NOMO-1 (cell line): ENCODE measurements at regions not wholly inside any gene's neighbourhood (a gene's known extent, or its start where the extent isn't known, plus 50 kb on each side); places are given as distances from the start of the nearest gene placed in this dataset.

Experiments
- DNase-seq, 2 experiments: peaks; one replicate each; lab custom pipeline; 2025; ENCODE audit not compliant: unreplicated experiment in 2 of 2; lab: John Stamatoyannopoulos, UW

DNA sequence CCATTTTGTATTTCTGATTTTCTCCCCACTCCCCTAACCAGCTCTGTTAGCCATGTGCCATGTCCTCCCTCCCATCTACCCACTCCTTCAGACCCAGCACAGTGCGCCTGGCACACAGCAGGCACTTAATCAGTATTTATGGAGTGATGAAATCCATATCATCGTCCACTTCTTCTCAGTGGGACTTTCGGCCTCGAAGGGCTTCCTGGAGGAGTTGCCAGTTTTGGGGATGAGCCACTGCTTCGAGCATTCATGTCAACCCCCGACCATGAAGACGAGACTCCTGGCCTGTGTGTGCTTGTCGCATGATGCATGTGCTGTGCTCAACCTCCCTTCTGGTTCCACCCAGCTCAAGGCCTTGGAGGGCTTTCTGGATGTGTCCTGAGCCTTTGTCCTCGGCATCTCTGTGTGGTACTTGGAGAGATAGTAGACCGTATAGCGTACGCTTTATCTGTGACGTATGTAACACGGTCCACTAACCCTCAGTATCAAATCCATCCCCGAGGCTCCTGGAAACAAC is 119.5 kb upstream of the RTL1 start:
- DNase-seq: no peak

DNA sequence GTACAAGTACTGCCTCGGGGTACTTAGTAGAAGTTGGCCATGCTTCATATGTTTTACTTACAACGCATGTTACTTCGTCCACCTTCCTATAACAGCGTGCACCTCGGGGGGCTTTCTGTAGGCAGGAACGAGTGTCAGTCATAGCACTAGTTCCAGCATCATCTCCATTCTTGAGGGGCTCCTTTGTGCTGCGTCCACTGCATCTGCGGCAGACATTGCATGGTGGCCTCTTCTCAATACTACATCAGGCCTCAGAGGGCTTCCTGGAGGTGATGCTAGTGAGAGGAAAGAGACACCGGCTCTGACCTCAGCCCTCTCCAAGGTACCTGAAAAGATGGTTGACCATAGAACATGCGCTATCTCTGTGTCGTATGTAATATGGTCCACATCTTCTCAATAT is 121.2 kb upstream of the RTL1 start:
- DNase-seq: no peak

DNA sequence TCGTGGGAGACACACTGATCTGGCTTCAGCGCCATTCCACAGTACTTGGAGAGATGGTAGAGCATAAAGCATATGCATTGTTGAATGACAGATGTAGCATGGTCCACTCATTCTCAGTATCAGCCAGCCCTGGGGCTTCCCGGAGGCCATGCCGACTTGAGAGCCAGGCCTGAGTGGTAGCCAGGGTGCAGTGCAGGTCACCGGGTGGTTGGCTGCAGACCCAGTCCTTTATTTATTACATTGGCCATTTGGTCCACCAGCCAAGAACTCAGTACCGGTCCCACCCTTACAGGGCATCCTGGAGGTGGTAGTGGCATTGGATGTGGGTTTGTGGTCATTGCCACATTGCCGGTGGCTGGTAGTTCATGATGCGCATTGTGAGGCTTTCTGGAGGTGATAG is 121.6 kb upstream of the RTL1 start:
- no peak for DNase-seq

DNA sequence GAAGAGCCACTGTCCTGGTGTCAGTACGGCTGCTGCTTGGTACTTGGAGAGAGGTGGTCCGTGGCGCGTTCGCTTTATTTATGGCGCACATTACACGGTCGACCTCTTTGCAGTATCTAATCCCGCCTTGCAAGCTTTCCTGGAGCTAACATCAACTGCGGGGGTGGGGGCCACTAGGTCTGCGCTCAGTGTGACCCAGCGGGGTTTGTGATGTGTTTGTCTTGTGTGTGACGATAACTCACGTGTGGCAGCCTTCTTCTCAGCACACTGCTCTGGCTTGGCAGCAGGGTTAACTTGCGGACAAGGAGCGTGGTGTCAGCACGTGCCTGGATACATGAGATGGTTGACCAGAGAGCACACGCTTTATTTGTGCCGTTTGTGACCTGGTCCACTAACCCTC is 122.2 kb upstream of the RTL1 start:
- no peak for DNase-seq

DNA sequence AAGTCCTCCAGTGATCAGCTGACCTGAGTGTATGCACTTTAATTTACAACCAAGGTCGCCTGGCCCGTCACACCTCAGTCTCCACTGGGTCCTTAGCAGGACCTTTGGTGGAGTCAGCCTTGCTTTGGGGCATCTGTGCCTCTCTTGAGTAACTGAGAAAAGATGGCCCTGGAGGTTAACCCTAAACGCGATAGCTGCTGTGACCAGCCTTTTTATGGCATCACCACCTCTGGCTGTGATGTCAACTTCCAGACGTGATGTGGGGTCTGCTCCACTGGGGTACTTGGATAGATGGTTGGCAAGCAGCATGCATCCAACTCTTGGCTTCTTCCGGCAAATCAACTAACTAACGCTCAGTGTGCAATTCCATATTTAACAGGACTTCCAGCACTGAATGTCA is 122.8 kb upstream of the RTL1 start:
- DNase-seq: no peak

DNA sequence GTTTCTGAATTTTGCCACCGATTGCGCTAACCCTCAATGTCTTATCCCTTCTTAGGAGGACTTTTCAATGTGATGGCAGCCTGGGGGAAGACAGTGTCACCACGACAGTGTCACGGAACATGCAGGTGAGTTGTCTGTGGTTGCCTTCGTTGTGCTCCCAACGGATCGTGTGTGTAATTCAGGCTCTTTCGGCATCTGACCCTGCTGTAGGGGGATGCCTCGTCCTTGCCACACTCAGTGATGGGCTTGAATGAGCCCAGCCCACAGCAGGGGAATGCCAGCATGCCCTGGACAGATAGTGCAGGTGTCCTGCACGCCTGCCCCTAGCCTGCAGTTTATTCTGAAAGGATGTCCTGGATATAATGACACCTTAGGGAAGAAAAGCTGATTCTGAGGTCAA is 123.8 kb upstream of the RTL1 start:
- DNase-seq: no peak

DNA sequence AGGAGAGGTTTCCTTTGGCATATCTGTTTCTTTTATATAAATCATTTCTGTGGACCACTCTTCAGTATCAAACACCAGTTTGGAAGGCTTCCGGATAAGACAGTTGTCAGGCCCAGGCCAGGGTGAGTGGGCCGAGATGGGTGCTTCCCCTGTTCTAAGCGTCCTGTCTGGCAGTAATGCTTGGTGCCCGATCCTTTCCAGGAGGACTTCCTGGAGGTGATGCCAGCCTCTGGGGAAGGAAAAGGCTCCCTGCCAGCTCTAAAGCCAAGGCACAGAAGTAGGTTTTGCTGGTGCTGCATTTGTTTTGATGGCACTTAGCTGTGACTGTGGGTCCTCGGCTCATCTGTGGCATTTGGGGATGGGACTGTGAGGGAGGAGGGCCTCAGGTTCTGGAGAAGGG is 124.4 kb upstream of the RTL1 start:
- no peak for DNase-seq

DNA sequence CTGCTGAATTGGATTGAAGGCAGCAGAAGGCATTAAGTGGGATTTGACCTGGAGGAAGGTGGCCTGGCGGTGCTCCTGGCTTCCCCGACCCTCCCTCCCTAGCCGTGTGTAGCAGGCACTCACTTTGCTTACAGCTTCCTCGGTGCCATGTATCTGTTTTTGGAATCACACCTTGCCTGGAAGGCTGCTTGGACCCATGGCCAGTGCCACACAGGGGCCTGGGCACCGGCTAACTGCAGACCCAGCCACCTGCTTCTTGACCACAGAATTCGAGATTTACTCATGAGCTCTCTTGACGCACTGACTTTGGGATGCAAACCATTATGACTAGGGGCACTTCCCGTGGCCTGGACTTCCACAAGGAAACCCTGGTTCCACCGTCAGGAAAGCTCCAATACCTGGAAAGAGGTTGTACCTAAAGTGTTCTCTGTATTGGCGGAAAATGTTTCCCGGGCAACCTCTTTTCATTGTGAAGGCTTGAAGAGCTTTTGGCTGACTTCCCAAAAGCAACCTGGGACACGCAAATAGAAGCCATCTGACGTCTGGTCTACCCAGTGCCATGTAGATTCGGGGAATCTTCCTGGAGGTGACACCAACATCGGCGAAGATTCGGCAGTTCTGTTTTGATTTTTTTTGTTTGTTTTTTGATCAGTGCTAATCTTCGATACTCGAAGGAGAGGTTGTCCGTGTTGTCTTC is 125.6 kb upstream of the RTL1 start:
- DNase-seq: no peak

DNA sequence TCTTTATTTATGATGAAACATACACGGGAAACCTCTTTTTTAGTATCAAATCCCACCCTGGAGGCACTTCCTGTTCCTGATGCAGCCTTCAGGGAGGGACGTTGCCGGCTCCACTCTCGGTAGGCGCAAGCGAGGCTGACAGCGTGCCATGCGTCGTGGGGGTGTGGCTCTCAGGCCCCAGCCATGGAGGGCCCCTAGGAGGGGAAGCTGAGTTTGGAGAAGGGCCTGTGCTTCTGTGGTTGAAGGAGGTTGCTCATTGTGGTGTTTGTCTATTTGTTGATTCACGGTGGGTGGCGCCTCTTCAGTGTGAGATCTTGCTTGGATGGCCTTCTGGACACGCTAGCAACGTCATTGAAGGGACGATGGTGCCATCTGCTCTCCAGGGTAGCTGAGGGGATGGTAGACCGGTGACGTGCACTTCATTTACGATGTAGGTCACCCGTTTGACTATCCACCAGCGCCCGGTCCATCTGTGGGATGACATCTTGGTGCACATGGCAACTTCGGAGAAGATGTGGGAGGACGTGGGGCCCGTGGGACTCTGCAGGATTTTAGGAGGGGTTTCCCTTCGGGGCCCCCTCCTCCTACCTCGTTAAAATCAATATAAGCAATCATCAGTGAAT is 126.3 kb upstream of the RTL1 start:
- no peak for DNase-seq

DNA sequence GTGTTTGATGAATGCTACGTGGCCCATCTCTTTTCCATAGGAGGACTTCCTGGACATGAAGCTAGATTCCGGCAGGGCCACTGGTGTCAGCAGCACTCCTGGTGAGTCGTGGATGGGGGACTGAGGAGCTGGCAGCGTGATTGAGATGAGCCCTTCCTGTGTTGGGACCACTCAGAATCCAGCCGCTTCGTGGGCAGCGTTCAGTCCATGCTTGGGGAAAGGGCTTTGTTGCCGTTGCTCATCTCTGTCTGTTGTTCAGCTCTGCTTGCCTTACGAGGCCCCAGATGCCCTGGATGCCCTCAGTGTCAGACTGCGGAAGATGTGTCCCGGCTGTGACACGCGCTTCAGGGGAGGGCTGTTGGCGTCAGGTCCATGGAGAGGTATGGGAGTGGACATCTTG is 127.1 kb upstream of the RTL1 start:
- DNase-seq: no peak

DNA sequence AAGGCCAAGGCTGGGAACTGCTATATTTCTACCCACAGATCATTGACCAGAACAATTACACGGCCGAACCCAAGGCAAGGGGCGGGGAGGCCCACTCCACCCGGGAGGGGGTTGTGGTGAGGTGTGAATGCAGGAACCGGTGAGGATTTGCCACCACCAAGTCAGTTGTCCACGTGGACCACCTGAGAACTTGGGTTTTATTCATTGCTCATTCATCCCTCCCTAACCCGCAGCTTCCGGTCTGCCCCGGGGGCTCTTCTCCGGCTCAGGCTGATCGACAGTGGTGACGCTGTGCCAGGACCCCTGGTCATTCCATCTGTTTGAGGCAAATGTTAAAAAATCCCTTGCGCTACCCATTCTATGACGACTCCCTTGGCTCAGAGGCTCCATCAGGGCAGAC is 127.7 kb upstream of the RTL1 start:
- no peak for DNase-seq

DNA sequence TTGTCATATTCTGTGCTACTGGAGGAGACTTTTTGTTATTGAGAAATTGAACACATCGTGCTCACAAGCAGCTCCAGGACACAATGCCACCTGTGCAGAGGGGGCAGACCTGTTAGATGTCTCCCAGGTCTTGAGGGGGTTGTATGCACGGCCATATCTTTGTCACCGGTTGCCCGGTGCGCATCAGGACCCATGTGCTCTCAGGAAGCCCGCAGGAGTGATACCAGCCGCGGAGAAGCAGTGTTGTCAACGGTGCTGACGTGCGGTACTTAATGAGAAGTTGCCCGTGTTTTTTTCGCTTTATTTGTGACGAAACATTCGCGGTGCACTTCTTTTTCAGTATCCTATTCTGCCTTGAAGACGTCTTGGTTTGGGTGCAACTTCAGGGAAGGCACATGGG is 128.2 kb upstream of the RTL1 start:
- DNase-seq: no peak

DNA sequence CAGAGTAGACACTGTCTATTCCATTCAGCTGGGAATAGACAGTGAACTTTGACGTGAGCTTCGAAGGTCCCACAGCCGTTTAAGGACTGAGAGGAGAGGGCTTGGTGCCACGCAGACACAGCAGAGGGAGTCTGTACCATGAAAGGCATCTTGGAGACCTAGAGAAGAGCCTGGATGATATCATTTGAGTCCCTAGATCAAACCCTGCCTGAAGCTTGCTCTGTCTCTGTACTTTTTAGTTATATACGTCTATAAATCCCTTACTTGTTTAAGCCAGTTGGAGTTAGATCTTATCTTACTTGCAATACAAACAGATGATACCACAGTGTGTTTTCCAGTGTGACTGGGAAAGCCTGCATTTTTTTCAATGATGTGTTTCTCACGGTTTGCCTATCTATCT is 128.9 kb upstream of the RTL1 start:
- no peak for DNase-seq

DNA sequence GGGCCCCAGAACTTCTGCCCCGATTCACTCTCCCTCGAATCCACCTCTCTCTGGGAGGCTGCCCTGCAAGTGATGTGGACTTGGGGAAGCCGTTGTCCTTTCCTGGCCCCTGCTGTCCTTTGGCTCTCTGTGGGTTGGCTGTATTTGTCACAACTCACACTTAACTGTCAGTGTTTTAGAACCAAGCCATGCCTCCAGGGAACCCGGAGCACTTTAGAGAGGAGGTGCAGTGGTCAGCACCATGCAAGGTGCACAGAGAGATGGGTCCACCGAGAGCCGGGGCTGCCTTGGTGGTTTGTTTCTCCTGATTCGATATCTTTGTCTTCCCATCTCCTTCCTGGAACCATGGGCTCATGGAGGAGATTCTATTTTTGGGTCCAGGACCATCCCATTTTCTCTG is 129.5 kb upstream of the RTL1 start:
- DNase-seq: no peak

DNA sequence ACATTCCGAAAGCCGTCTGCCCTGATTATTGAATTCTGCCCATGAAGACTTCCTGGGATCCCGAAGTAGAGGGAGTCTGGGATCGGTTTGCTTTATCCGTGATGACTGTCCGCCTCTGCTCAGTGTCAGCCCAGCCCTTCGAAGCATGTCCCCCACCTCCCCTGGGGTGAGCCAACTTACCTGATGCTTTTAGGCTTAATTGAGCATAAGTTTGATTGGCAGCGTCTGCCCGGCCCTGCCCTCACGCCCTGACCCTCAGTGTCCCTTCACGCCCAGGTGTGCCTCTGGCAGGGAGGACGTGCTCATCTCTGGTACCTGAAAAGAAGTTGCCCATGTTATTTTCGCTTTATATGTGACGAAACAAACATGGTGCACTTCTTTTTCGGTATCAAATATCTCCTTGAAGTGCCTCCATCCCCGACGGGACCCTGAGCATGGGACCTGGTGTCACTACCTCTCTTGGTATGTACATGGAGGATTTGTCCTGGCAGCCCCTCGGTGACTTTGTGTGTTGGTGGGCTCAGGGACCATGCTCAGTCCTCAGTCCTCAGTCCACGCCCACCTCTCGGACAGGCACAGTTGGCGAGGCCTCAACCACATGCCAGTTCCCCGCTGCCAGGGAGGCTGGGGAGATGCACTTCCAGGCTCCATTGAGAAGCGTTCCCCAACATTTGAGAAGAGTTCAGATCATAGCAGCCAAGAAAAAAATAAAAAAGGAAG is 130.1 kb upstream of the RTL1 start:
- DNase-seq: no peak

DNA sequence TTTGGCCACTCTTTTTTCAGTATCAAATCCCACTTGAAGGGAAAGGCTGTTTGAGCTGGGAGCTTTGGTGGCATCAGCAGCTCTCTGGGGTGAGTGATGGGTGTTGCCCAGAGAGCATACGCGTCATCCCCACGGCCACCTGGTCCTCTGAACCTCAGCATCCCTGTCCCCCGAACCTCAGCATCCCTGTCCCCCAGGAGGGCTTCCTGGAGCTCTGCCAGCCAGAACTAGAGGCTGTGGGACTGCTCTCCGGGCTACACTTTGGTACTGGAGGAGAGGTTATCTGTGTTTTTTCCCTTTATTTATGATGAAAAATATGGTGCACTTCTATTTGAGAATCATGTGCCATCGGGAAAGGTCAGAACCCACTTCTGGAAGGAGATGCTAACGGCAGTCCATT is 131.5 kb upstream of the RTL1 start:
- no peak for DNase-seq

DNA sequence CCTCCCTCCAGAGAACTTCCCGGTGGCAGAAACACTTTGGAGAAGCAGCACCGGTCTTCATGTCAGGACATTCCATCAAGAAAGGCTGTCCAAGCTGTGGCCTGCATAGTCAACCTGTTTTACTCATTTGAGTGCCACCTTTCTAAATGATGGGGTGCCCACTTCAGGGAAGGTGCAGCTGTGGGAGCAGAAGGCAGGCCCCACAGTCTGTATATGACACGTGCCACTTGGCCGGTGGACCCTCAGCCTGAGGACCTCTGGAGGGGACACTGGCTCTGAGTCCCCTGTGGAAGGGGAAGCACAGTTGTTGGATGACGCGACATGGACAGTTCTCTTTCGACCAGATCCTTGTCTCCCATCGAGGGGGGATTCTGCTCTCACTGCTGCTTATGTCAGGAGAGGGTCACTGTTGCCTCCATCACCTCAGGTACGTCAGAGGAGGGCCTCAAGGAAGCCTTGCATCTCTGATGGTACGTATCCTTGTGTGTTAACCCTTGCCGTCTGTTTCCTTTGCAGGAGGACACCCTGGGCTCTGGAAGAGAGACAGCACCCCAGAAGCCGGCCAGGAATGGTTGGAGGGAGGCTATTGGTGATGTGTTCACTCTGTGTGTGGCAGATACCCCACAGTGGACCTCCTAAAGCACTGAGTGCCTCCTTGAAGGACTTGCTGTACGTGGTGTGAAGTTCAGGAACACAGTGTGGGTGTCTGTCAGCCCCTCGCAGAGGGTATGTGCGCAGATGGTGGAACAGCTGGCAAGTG is 132.1 kb upstream of the RTL1 start:
- no peak for DNase-seq

DNA sequence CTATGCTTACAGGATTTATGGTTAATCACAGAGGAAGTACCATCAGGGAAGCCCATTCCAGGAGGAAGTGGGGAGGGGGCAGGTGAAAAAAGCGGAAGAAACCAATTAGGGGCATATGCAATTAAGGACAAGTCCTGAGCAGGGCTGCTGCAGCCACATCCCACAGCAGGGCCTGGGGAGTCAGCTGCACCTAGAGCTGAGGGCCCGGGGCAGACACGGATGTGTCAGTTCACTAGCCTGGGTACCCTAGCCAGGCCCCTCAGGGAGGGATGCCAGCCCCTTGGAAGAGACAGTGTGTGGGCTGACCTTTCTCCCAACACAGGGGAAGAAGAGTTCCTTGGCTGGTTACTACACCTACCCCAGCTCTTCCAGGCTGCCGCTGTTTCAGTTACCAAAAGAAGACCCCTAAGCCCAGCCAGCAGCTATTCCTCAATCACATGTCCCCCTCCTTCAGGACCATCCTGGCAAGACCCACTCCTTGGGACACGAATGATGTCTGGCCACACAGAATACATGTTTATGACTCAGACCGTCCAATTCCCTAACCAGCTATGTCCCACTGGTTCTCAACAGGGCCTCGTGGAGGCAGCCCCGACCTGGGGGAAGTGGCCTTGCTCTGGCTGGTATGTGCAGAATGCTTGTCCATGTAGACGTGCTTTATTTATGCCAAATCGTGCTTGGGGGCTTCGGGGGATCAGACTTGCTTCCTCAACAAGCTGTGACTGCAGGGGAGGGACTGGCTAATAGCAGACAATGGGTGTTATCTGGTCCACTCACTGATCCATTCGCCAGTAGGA is 133.7 kb upstream of the RTL1 start:
- peak; percentile 5 to 10 for DNase-seq

DNA sequence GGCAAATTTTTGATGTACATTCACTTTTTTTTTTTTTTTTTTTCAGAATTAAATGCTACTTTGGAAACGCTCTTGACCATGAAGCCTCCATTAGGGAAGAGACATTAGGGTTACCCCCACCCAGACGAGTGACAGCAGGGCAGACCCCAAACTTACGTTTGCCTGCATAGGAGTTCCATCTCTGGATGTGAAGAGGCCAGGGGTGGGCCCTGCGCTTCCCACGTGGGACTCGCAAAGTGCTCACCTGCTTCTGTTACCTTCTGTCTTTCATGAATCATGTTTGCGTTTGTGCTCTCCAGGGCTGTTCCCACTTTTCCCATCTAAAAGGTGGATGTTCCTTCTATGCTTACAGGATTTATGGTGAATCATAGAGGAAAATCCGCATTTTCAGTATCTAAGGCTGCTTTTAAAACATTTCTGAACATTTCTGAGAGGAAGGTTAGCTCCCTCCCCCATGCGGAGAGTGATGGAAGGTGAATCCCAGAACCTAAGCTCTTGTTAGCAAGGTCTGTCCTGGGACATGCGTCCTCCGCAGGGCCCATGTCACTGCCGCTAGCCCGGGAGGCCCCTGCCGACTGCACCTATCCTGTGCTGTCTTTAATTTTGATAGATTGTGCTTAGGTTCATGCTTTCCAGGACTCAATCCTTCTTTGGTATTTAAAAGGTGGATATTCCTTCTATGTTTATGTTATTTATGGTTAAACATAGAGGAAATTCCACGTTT is 135.7 kb upstream of the RTL1 start:
- DNase-seq: no peak

DNA sequence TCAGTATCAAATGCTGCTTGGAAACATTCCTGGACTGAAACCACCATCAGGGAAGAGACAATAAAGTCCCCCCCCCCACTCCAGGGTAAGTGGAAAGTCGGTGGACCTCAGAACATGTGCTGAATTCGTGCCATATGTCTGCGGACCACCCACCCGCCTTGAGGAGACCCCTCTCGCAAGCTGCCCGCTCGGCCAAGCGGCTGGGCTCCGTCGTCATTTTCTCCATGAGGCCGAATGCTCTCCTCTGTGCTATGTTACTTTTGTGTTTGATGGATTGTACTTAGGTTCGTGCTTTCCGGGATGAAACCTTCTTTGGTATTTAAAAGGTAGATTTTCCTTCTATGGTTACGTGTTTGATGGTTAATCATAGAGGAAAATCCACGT is 136.2 kb upstream of the RTL1 start:
- no peak for DNase-seq
